HG03159 (cell line): ENCODE measurements at regions not wholly inside any gene's neighbourhood (a gene's known extent, or its start where the extent isn't known, plus 50 kb on each side); places are given as distances from the start of the nearest gene placed in this dataset.
"Not testable (repeated sequence)": the region's sequence is repeated elsewhere in the genome, so short reads cannot be mapped to it uniquely, and the experiment has no call there.

Source experiments
- ATAC-seq: cut with Tn5 transposase; IDR thresholded peaks from one replicate; pipeline ENCODE4 v1.9.1; 2021; ENCODE audit warnings: mild to moderate bottlenecking, moderate library complexity; ENCODE audit not compliant: unreplicated experiment

DNA sequence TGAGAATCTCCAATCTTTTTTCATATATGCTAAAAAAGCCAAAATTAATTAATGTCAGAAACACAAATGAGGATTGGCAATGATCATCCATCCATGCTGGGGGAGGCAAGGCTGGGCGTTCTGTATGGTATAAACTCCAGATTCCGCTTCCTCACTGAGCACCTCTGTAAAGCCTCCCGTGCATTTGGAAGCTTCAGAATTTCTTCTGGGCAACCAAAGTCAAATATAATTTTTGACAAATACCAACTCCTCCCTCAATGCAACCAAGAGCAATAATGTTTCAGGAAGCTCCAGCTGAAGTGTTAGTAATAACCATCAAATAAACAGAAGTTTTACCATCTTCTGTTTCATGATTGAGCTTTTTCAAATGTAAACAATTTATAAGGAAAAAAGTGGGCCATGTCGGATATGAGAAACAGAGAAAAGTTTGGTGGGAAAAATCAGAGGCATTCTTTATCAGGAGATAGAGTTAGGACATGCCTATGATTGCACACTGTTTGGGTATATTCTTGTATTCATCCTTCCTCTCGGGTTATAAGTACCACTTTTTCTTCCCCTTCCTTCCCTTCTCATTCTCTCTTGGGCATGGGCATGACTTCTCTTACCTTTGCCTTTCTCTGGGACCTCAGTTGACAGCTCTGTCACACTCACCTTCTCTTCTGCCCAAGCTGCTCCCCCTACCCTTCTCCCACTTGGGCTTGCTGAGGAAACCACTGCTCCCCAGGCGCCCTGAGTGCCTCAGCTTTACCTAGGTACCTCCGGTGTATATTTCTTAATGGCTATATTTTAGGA is 149.5 kb upstream of the ZEB2 start:
- no peak for ATAC-seq

DNA sequence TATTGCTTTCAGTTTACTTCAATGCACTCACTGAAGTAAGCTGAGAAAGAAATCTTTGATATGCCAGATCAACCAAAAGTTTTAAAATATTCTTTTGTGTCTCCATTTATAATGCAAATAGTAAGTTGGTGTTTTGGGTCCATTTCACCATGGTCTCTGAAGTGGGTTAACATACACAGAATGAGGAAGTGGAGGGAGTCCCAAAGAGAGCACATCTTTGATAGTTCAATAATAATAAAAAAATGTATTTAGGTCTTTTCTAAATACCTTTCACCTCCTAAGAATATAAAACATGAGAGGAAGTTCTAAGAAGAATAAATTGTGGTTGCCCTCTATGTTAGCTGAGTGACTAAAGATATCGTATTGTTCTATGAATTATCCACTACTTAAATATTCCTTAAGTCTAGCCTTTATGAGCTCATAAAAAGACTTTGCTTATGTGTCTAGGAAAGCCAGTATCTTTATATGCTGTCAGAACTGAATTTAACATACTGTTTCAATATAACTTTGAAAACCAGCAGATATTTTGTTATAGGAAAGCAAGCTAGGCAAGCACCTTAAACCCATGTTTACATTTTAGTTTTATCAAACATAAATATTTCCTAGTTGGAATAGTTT is 148.7 kb upstream of the ZEB2 start:
- no peak for ATAC-seq

- ATAC-seq: no peak
Measured at GRCh38 chr2:144666032-144666431, 146.1 kb upstream of the ZEB2 start.

GRCh38 chr2:144663207-144663606 is 143.3 kb upstream of the ZEB2 start:
- no peak for ATAC-seq

GRCh38 chr2:144660518-144661316 is 140.8 kb upstream of the ZEB2 start:
- ATAC-seq: no peak

- no peak for ATAC-seq
Measured at GRCh38 chr2:144659731-144660275, 139.9 kb upstream of the ZEB2 start.

GRCh38 chr2:144654523-144654922 is 134.6 kb upstream of the ZEB2 start:
- ATAC-seq: no peak

DNA sequence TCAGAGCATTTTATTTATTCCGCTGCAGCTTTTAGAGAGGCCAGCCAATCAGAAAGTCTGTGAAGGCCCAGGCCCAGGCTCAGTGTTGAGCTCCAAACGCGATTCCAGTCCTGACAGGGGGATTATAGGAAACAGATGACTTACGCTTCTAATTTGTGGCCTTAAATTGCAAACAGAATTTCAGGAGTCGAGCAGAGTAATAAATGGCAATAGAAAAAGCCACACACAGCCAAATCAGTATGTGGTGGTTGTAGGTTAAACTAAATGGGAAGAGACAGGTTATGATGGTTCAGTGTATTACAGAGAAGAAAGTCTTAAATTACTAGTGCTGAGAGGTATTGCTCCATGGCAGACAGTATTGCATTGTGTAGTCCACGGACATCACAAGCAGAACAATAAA is 131.0 kb upstream of the ZEB2 start:
- ATAC-seq: no peak

GRCh38 chr2:144648837-144649465 is 129.0 kb upstream of the ZEB2 start:
- no peak for ATAC-seq

GRCh38 chr2:144645083-144645778 is 125.3 kb upstream of the ZEB2 start:
- no peak for ATAC-seq

GRCh38 chr2:144644549-144644948 is 124.6 kb upstream of the ZEB2 start:
- no peak for ATAC-seq

DNA sequence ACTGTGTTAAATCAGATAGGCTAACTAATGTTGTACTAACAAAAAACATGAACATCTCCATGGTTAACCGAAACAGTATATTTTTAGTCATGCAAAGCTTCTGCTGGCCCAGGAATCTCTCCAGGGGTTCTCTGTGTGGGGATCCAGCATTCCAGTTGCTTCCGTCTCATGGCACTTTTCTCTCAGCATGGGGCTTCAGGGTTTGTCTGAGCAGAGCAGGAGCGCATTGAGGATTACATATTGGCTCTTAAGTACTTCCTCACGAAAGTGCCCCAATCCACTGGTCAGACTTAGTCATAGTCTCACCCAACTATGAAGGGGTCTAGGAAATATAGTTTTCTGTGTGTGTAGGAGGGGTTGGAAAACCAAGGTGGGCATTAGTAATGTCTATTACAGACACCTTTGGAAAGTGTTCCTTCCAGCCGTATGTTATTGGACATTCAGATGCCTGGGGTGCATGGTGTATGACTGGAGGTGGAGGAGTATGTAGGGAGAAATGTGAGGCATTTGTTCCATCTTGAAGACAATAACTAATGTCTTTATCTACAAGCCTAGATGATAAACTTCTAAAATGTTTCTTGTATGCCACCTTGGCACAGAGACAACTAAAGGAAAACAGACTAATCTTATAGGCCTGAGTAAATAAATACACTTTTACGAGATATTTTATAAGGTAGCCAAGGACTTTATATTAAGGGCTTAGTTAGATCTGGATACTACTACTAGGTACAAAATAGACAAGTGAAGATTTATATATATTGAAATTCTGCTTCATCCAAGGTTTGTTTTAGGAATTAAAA is 123.8 kb upstream of the ZEB2 start:
- no peak for ATAC-seq

DNA sequence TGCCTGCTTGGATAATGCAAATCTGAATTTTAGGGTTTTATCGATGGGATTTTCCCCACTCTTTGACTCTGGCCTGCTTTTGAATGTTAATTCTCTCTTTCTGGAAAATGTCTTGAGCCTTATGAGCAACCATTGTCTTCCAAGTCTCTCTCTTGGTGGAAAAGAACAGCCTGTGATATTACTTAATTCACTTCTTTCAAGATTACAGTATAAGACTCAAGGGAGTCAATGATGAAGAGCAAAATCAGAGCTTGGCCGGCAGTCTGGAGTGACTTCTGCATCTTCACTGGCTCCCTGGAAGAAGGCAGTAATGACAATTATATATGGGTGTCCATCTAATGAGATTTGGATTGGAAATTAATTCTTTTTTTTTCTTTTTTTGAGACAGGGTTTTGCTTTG is 122.9 kb upstream of the ZEB2 start:
- no peak for ATAC-seq

GRCh38 chr2:144642131-144642530 is 122.2 kb upstream of the ZEB2 start:
- no peak for ATAC-seq

DNA sequence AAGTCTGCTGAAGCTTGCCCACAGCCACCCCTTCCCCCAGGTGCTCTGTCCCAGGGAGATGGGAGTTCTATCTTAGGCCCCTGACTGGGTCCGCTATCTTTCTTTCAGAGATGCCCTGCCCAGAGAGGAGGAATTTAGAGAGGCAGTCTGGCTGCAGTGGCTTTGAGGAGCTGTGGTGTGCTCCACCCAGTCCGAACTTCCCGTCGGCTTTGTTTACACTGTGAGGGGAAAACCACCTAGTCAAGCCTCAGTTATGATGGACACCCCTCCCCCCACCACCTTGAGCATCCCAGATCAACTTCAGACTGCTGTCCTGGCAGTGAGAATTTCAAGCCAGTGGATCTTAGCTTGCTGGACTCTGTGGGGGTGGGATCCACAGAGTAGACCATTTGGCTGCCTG is 118.3 kb upstream of the ZEB2 start:
- ATAC-seq: not testable (repeated sequence)

GRCh38 chr2:144636860-144637259 is 116.9 kb upstream of the ZEB2 start:
- ATAC-seq: not testable (repeated sequence)

GRCh38 chr2:144632809-144633208 is 112.9 kb upstream of the ZEB2 start:
- no peak for ATAC-seq

GRCh38 chr2:144631636-144632035 is 111.7 kb upstream of the ZEB2 start:
- no peak for ATAC-seq

GRCh38 chr2:144630459-144631215 is 110.7 kb upstream of the ZEB2 start:
- ATAC-seq: peak; percentile 85
